Loucy (cell line): ENCODE measurements at regions not wholly inside any gene's neighbourhood (a gene's known extent, or its start where the extent isn't known, plus 50 kb on each side); places are given as distances from the start of the nearest gene placed in this dataset.

Experiments used
- CTCF ChIP-seq: fragments of 200-600 bp; sonication (generic); conservative IDR thresholded peaks from 2 replicates; pipeline ENCODE4 v1.5.1; 2014; ENCODE audit warnings: mild to moderate bottlenecking, antibody characterized with exemption, low read length
- EZH2phosphoT487 ChIP-seq: fragments of 200-600 bp; IDR thresholded peaks from 2 replicates; pipeline ENCODE4 v1.6.1; 2018; ENCODE audit warnings: antibody characterized with exemption, mild to moderate bottlenecking, moderate library complexity, borderline replicate concordance

DNA sequence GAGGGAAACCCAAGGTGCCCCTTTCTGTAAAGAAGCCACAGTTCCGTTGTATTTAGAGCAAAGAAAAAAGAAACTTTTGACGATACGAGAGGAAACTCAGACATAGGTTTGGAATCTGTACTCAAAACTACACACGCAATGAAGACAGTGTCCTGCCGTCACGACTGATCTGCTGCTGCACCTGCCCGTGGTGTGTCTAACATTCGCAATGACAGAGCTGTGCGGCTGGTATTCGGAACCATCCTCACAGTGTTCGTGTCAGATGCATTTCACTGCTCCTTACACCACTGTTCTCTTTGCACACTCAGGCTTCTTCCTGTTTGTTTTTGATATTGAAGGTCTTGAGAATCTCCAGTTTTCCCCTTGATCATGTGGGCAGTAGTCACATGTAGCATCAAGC lies 84.8 kb downstream of the RTL6 start:
- no peak for TF ChIP-seq CTCF
- no peak for TF ChIP-seq EZH2phosphoT487
